Lower leg skin (tissue), 4 donors: ENCODE measurements at regions not wholly inside any gene's neighbourhood (a gene's known extent, or its start where the extent isn't known, plus 50 kb on each side); places are given as distances from the start of the nearest gene placed in this dataset.

Source experiments
- DNase-seq, 2 donors: peaks; one replicate each; pipeline ENCODE4 v3.0.0-alpha.2; 2019; ENCODE audit warnings: low spot score in 2 of 2
- H3K4me3 ChIP-seq: fragments of 200-600 bp; sonication (generic); 2 replicates; pipeline ENCODE4 v1.5.1; 2017; ENCODE audit warnings: mild to moderate bottlenecking, low read depth; ENCODE audit not compliant: poor library complexity, severe bottlenecking
- CTCF ChIP-seq, 3 donors: fragments of 450-650 bp; IDR thresholded peaks; one replicate each; pipeline ENCODE4 v1.5.1; 2016; ENCODE audit warnings: antibody characterized with exemption in 3 of 3, mild to moderate bottlenecking in 3 of 3, moderate library complexity in 2 of 3
- POLR2A ChIP-seq, 2 donors: fragments of 450-650 bp; IDR thresholded peaks; one replicate each; pipeline ENCODE4 v1.6.1; 2016 to 2017; ENCODE audit warnings: antibody characterized with exemption in 2 of 2, mild to moderate bottlenecking in 1 of 2, moderate library complexity in 1 of 2
- WGBS, 2 donors: methylation state at CpG; one replicate each; pipeline ENCODE4 v1.1.5; 2018; 5-methylcytosine and 5-hydroxymethylcytosine counted together
- intact Hi-C: fragments of 100-400 bp; cut with DNase I; formaldehyde crosslinking; loops from one replicate; pipeline ENCODE4 v1.15.0; 2023; ENCODE audit warnings: low total_unique reads

- TF ChIP-seq CTCF (IDR thresholded peaks at IDR 0.05), result no peak
- TF ChIP-seq POLR2A (IDR thresholded peaks at IDR 0.05), result no peak
- no peak for DNase-seq
- intact Hi-C loops, result no loop called here
- H3K4me3 ChIP-seq, result no peak overlapping the region
These were observed 668.8 kb downstream of the TDRD15 start for GRCh38 chr2:21792571-21792970.

GRCh38 chr2:21793461-21793860 lies 669.7 kb downstream of the TDRD15 start:
- H3K4me3 ChIP-seq, result no peak overlapping the region
- 27 to 45% methylated on average over 1 of the region's 1 CpG for WGBS, 2 donors
- intact Hi-C loops, result no loop called here
- no peak for DNase-seq
- TF ChIP-seq POLR2A (IDR thresholded peaks at IDR 0.05), result no peak
- TF ChIP-seq CTCF (IDR thresholded peaks at IDR 0.05), result no peak

GRCh38 chr2:21794611-21795010 lies 670.8 kb downstream of the TDRD15 start:
- intact Hi-C loops, result no loop called here
- TF ChIP-seq CTCF (IDR thresholded peaks at IDR 0.05) (no peak), POLR2A (IDR thresholded peaks at IDR 0.05) (no peak)
- no peak for DNase-seq
- 78 to 88% methylated on average over 2 of the region's 2 CpGs for WGBS, 2 donors
- H3K4me3 ChIP-seq, result no peak overlapping the region

GRCh38 chr2:21800356-21800755 lies 676.6 kb downstream of the TDRD15 start:
- no peak overlapping the region for H3K4me3 ChIP-seq
- TF ChIP-seq CTCF (IDR thresholded peaks at IDR 0.05), result no peak
- no peak for TF ChIP-seq POLR2A (IDR thresholded peaks at IDR 0.05)
- intact Hi-C loops, result no loop called here
- WGBS, 2 donors, result 71 to 87% methylated on average over 1 of the region's 1 CpG
- DNase-seq, result no peak

GRCh38 chr2:21803550-21803949 lies 679.8 kb downstream of the TDRD15 start:
- intact Hi-C loops, result no loop called here
- no peak overlapping the region for H3K4me3 ChIP-seq
- no peak for DNase-seq
- TF ChIP-seq POLR2A (IDR thresholded peaks at IDR 0.05), result no peak
- no peak for TF ChIP-seq CTCF (IDR thresholded peaks at IDR 0.05)
- 68 to 78% methylated on average over 3 of the region's 3 CpGs for WGBS, 2 donors

- no peak overlapping the region for H3K4me3 ChIP-seq
- 80 to 88% methylated on average over 3 of the region's 3 CpGs for whole genome bisulfite sequencing, 2 donors
- intact Hi-C loops, result no loop called here
- DNase-seq, result no peak
- TF ChIP-seq POLR2A (IDR thresholded peaks at IDR 0.05) (no peak), CTCF (IDR thresholded peaks at IDR 0.05) (no peak)
These were observed 680.4 kb downstream of the TDRD15 start for GRCh38 chr2:21804151-21804550.
